Fibroblast of mammary gland (primary cell): ENCODE measurements at regions not wholly inside any gene's neighbourhood (a gene's known extent, or its start where the extent isn't known, plus 50 kb on each side); places are given as distances from the start of the nearest gene placed in this dataset.
"Not testable (repeated sequence)": the region's sequence is repeated elsewhere in the genome, so short reads cannot be mapped to it uniquely, and the experiment has no call there.

ENCODE experiments used
- DNase-seq: peaks from one replicate; pipeline ENCODE4 v3.0.0-alpha.2; 2010; ENCODE audit warnings: low read depth
- H3K4me3 ChIP-seq: 2 replicates; pipeline ENCODE4 v1.5.1; 2011; ENCODE audit warnings: low read depth, mild to moderate bottlenecking, low read length, moderate library complexity; ENCODE audit not compliant: control insufficient read depth
- CTCF ChIP-seq: conservative IDR thresholded peaks from 2 replicates; pipeline ENCODE4 v1.5.1; 2011; ENCODE audit warnings: low read depth, low read length, inconsistent platforms; ENCODE audit not compliant: control insufficient read depth, insufficient read depth

DNA sequence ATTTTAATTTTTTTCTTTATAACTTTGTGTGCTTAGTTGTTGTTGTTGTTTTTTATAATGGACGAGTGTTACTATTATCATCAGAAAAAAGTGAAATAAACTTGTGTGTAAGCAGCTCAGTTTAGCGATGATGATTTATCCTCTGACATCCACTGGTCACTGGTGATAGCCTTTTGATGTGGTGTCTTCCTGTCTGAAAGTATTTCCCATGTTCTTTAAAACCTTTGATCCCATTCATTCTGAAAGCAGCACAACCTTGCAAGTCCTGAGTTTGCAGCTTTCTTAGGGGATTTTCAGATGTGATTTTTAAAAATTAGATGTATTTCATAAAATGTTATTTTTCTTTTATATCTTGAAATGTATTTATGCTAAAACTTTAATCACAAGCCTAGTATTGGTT lies 85.9 kb upstream of the ZPLD1 start:
- no peak for TF ChIP-seq CTCF
- H3K4me3 ChIP-seq: no peak overlapping the region
- no peak for DNase-seq

DNA sequence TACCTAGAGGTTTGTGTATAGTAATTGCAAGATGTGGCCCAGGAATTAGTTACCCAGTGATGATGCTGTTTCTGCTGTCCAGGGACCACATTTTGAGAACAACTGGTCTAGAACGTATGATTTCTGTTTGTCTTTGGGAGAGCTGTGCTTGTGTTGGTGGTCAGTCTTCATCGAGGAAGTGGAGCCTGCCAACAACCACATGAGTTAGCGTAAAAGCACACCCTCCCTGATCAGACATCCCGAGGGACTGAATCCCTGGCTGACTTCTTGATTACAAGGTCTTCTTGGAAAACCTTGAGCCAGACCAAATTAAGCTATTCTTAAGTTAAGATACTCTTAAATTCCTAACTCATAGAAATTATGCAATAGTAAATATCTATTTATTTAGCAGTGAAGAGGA lies 81.7 kb upstream of the ZPLD1 start:
- no peak overlapping the region for H3K4me3 ChIP-seq
- TF ChIP-seq CTCF: no peak
- DNase-seq: peak; percentile 40

DNA sequence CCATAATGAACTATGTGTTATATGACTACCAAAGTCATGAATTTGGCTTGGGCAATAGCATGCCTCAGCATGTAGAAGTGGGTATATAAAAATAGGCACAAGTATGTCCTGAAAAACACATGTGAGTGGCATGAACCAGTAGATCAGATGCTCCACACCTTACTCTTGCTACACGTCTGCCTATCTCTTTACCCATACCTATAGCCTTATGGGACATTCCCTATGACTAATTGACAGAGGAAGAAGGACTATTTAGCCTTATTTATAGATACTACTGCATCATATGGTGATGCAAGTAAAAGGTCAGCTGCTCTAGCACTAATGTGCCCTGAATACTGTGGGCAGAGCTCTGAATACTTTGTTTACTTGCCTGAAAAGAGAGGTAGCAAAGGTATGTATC lies 81.0 kb upstream of the ZPLD1 start:
- no peak overlapping the region for H3K4me3 ChIP-seq
- TF ChIP-seq CTCF: no peak
- DNase-seq: no peak

DNA sequence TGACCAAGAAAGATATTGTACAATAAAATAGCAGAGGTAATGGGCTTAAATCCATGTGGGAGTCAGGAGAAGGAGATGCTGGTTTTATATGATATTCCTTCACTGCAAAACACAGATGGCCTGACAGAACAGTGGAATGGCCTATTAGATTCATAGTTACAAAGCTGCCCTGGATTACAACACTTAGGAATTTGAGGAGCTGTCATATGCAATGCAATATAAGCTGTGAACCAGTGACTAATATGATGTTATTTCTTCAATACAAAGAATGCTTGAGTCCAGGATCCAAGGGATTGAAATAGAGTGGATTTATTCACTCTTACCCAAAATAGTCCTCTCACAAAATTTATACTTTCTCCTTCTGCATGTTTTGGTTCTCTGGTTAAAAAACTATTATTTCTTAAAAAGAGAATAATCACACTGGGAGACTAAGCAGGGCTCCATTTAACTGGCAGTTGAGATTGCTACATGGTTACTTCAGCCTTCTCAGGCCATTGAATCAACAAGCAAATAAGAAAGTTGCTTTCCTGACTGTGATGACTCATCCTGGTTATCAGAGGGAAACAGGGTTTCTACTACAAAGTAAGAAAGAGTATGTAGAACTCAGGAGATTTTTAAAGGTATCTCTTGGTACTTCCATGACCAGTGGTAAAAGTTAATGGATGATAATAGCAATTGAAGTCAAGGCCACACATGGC lies 79.8 kb upstream of the ZPLD1 start:
- no peak overlapping the region for H3K4me3 ChIP-seq
- TF ChIP-seq CTCF: no peak
- peak; percentile 58 for DNase-seq

DNA sequence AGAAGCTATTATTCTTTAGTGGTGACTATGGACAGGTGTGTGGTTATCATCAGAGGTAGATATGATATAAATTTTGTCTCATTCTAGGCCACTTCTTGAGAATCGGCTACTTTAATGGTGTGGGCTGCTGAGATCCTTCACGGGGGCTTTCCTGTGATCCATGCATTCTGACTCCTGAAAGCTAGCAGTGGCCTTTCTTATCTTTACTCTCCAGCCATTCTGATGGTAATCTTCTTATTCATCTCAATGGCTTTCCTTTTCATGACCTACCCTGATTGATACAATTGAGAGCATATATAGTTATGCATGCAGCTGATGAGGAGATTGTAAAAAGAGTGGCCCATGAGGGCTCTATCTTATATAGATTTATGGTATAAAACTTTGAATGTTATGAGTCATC lies 78.3 kb upstream of the ZPLD1 start:
- no peak for TF ChIP-seq CTCF

DNA sequence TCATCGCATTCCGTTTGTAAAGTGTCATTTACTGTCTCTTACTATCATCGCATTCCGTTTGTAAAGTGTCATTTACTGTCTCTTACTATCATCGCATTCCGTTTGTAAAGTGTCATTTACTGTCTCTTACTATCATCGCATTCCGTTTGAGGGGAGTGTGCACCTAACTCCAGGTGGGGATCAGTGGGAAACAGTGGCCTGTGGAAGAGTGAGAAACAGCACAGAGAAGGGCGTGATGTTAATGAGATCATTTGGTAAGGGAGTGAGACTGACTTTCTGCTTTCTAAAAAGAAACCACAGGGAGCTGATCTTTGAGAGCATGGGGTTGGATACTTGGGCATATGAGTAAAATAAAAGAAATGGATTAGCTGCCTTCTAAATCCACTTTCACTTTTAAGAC lies 77.5 kb upstream of the ZPLD1 start:
- DNase-seq, H3K4me3 ChIP-seq: not testable (repeated sequence)

More for the DNA sequence above, 78.3 kb upstream of the ZPLD1 start:
- no peak overlapping the region for H3K4me3 ChIP-seq
- no peak for DNase-seq

GRCh38 chr3:102360183-102360860 lies 74.5 kb upstream of the ZPLD1 start:
- DNase-seq: no peak
- no peak overlapping the region for H3K4me3 ChIP-seq
- no peak for TF ChIP-seq CTCF
